H1 (cell line): ENCODE measurements at regions not wholly inside any gene's neighbourhood (a gene's known extent, or its start where the extent isn't known, plus 50 kb on each side); places are given as distances from the start of the nearest gene placed in this dataset.

Experiments
- CTCF ChIA-PET: fragments of 300-600 bp; sonication (Branson Sonifier 250); formaldehyde crosslinking; loops from one replicate; lab custom pipeline; 2021; ENCODE audit not compliant: partially characterized antibody; lab: Charles Lee
- POLR2A ChIA-PET: fragments of 300-600 bp; sonication (Branson Sonifier 250); formaldehyde crosslinking; loops from one replicate; lab custom pipeline; 2021; ENCODE audit warnings: inconsistent platforms; ENCODE audit not compliant: partially characterized antibody; lab: Charles Lee
- DNase-seq, 2 experiments: peaks; one replicate each; pipeline versions ENCODE4 v3.0.0 to v3.0.0-alpha.2; 2010 to 2022; ENCODE audit warnings: low spot score in 2 of 2, low read depth in 1 of 2, mixed read lengths in 1 of 2
- FAIRE-seq: peaks from 2 replicates; lab custom pipeline; 2011; peaks lifted over from hg19 to GRCh38; lab: Jason Lieb, UNC
- H2AFZ ChIP-seq: 2 replicates; pipeline ENCODE4 v1.8.1; 2012; ENCODE audit warnings: low read length, inconsistent platforms
- H2AK5ac ChIP-seq: 2 replicates; pipeline ENCODE4 v1.6.1; 2013; ENCODE audit warnings: low read depth, low read length
- H2BK120ac ChIP-seq: replicated peaks from 2 replicates; pipeline ENCODE3; 2013; ENCODE audit warnings: low read depth, low read length, inconsistent platforms
- H2BK12ac ChIP-seq: 2 replicates; pipeline ENCODE4 v1.6.1; 2013; ENCODE audit warnings: low read depth, low read length
- H2BK15ac ChIP-seq: 2 replicates; pipeline ENCODE4 v1.6.1; 2013; ENCODE audit warnings: low read length
- H2BK20ac ChIP-seq: 2 replicates; pipeline ENCODE4 v1.6.1; 2013; ENCODE audit warnings: low read length
- H2BK5ac ChIP-seq: 2 replicates; pipeline ENCODE4 v1.6.1; 2013; ENCODE audit warnings: low read depth, low read length
- H3K14ac ChIP-seq: 2 replicates; pipeline ENCODE4 v1.6.1; 2013; ENCODE audit warnings: inconsistent platforms; ENCODE audit not compliant: insufficient read length
- H3K18ac ChIP-seq: 2 replicates; pipeline ENCODE4 v1.6.1; 2013; ENCODE audit warnings: low read length; ENCODE audit errors: extremely low read depth
- H3K23ac ChIP-seq: 2 replicates; pipeline ENCODE4 v1.6.1; 2013; ENCODE audit warnings: inconsistent platforms; ENCODE audit not compliant: insufficient read length
- H3K23me2 ChIP-seq: 2 replicates; pipeline ENCODE4 v1.6.1; 2013; ENCODE audit warnings: low read depth, low read length
- H3K27ac ChIP-seq: 2 replicates; pipeline ENCODE4 v1.6.1; 2011; ENCODE audit warnings: low read depth, low read length, inconsistent platforms
- H3K27me3 ChIP-seq, 4 experiments: replicated peaks in 1 of 4; 1 replicate in 1 of 4; 2 replicates in 3 of 4; pipeline versions ENCODE4 v1.6.1 to v1.8.1; 2011 to 2013; ENCODE audit warnings: low read length in 3 of 4, mild to moderate bottlenecking in 3 of 4, inconsistent platforms in 2 of 4, mixed read lengths in 2 of 4, moderate library complexity in 1 of 4; ENCODE audit not compliant: control insufficient read depth in 3 of 4, insufficient read depth in 3 of 4; ENCODE audit errors: extremely low read depth in 1 of 4
- H3K36me3 ChIP-seq, 4 experiments: 2 replicates each; pipeline versions ENCODE4 v1.6.1 to v1.8.1; 2011 to 2013; ENCODE audit warnings: mild to moderate bottlenecking in 4 of 4, low read length in 3 of 4, moderate library complexity in 2 of 4, control low read depth in 1 of 4, inconsistent platforms in 1 of 4; ENCODE audit not compliant: insufficient read depth in 4 of 4, control insufficient read depth in 2 of 4
- H3K4ac ChIP-seq: replicated peaks from 2 replicates; pipeline ENCODE3; 2013; ENCODE audit warnings: low read length, low read depth, mixed read lengths, inconsistent platforms; ENCODE audit not compliant: insufficient read length
- H3K4me1 ChIP-seq, 4 experiments: replicated peaks in 1 of 4; 1 replicate in 1 of 4; 2 replicates in 3 of 4; pipeline versions ENCODE4 v1.6.1 to v1.8.1; 2011 to 2013; ENCODE audit warnings: low read length in 3 of 4, inconsistent platforms in 2 of 4, mixed read lengths in 1 of 4; ENCODE audit not compliant: insufficient read depth in 4 of 4, control insufficient read depth in 3 of 4
- H3K4me2 ChIP-seq, 2 experiments: 2 replicates each; pipeline versions ENCODE4 v1.6.1 to v1.8.1; 2011 to 2013; ENCODE audit warnings: low read depth in 2 of 2, low read length in 2 of 2, control low read depth in 1 of 2, inconsistent platforms in 1 of 2, mild to moderate bottlenecking in 1 of 2; ENCODE audit not compliant: insufficient read depth in 1 of 2
- H3K4me3 ChIP-seq, 4 experiments: fragments of 200-600, 300-600 bp in 1 of 4; sonication (generic), shearing (Covaris generic), sonication (Bioruptor Twin) in 1 of 4; 2 replicates each; pipeline versions ENCODE4 v1.5.1 to v1.8.1; 2011 to 2016; ENCODE audit warnings: low read length in 4 of 4, low read depth in 3 of 4, control low read depth in 2 of 4, inconsistent platforms in 2 of 4, mild to moderate bottlenecking in 2 of 4, mixed read lengths in 1 of 4, moderate library complexity in 1 of 4; ENCODE audit not compliant: insufficient read depth in 2 of 4; ENCODE audit errors: extremely low read depth in 1 of 4
- H3K56ac ChIP-seq: replicated peaks from 2 replicates; pipeline ENCODE3; 2013; ENCODE audit warnings: low read depth, mild to moderate bottlenecking, mixed read lengths, low read length, inconsistent platforms; ENCODE audit not compliant: insufficient read length
- H3K79me1 ChIP-seq: 2 replicates; pipeline ENCODE4 v1.6.1; 2013; ENCODE audit warnings: low read depth, low read length, control low read depth
- H3K79me2 ChIP-seq, 2 experiments: 2 replicates each; pipeline versions ENCODE4 v1.6.1 to v1.8.1; 2012 to 2013; ENCODE audit warnings: low read length in 2 of 2, mild to moderate bottlenecking in 2 of 2, inconsistent platforms in 1 of 2; ENCODE audit not compliant: insufficient read depth in 2 of 2, control insufficient read depth in 1 of 2
- H3K9ac ChIP-seq, 4 experiments: replicated peaks in 1 of 4; 1 replicate in 1 of 4; 2 replicates in 3 of 4; pipeline versions ENCODE4 v1.6.1 to v1.8.1; 2011 to 2013; ENCODE audit warnings: low read depth in 3 of 4, low read length in 3 of 4, control low read depth in 2 of 4, mild to moderate bottlenecking in 2 of 4, moderate library complexity in 2 of 4, inconsistent platforms in 1 of 4; ENCODE audit errors: extremely low read depth in 1 of 4
- H3K9me3 ChIP-seq, 2 experiments: 2 replicates each; pipeline versions ENCODE4 v1.6.1 to v1.8.1; 2012 to 2013; ENCODE audit warnings: mild to moderate bottlenecking in 2 of 2, moderate library complexity in 2 of 2, control low read depth in 1 of 2, inconsistent platforms in 1 of 2, low read depth in 1 of 2, low read length in 1 of 2, mixed read lengths in 1 of 2; ENCODE audit not compliant: insufficient read depth in 2 of 2
- H4K20me1 ChIP-seq, 2 experiments: replicated peaks in 1 of 2; 2 replicates each; pipeline versions ENCODE3 to v1.8.1; 2011 to 2013; ENCODE audit warnings: inconsistent platforms in 2 of 2, low read length in 2 of 2, mild to moderate bottlenecking in 1 of 2; ENCODE audit not compliant: insufficient read depth in 2 of 2, control insufficient read depth in 1 of 2
- H4K5ac ChIP-seq: 2 replicates; pipeline ENCODE4 v1.6.1; 2013; ENCODE audit warnings: low read length, low read depth, mixed read lengths, inconsistent platforms; ENCODE audit not compliant: insufficient read length
- H4K8ac ChIP-seq: 2 replicates; pipeline ENCODE4 v1.8.0; 2013; ENCODE audit warnings: mild to moderate bottlenecking, moderate library complexity, low read length, inconsistent platforms; ENCODE audit not compliant: insufficient read depth; ENCODE audit errors: extremely low read depth
- H4K91ac ChIP-seq: replicated peaks from 2 replicates; pipeline ENCODE3; 2013; ENCODE audit warnings: low read length, mixed read lengths, inconsistent platforms; ENCODE audit not compliant: insufficient read length
- CHD1 ChIP-seq: IDR thresholded peaks from 2 replicates; pipeline ENCODE4 v1.6.1; 2012; ENCODE audit warnings: low read depth, low read length, improper control_type of control experiment
- WGBS, 2 experiments: shearing (Covaris generic) in 1 of 2; methylation state at CpG; one replicate each; pipeline versions ENCODE4 v1.1.6 to v1.1.7; 2013 to 2015; ENCODE audit warnings: low lambda C conversion rate in 2 of 2, mixed read lengths in 2 of 2, inconsistent platforms in 1 of 2, low coverage in 1 of 2, missing lambda C conversion rate in 1 of 2; ENCODE audit not compliant: insufficient replicate concordance in 2 of 2, insufficient coverage in 1 of 2, insufficient read length in 1 of 2; ENCODE audit errors: extremely low coverage in 1 of 2, missing lambda C conversion rate in 1 of 2; 5-methylcytosine and 5-hydroxymethylcytosine counted together

- H3K4me2 ChIP-seq, result no peak overlapping the region
- H4K5ac ChIP-seq, result no peak overlapping the region
- WGBS, 2 experiments, result 92% methylated on average over 1 of the region's 1 CpG; no CpG with 5 or more reads in 1 of the 2 experiments
- H3K23me2 ChIP-seq, result no peaks in the 10 kb centered on the region
- no peaks in the 10 kb centered on the region for H3K79me2 ChIP-seq
- 0 out of 7 replicates have a peak, but pooled peaks cover 0 to 2% (median 0%) of the 10 kb centered on the region in 4 experiments for H3K4me1 ChIP-seq
- no peak overlapping the region for H2BK12ac ChIP-seq
- H3K27me3 ChIP-seq, result no peaks in the 10 kb centered on the region
- no peaks in the 10 kb centered on the region for H3K36me3 ChIP-seq
- H3K56ac ChIP-seq, result no peak overlapping the region
- H4K8ac ChIP-seq, result no peak overlapping the region
- FAIRE-seq (no peak), DNase-seq (no peak)
- H3K4me3 ChIP-seq, result no peak overlapping the region
- no peak overlapping the region for H3K27ac ChIP-seq
- no peak overlapping the region for H2AFZ ChIP-seq
- no peak for TF ChIP-seq CHD1
- H2BK20ac ChIP-seq, result no peak overlapping the region
- H2BK120ac ChIP-seq, result no peak overlapping the region
- no peak overlapping the region for H2BK15ac ChIP-seq
- no peak overlapping the region for H4K91ac ChIP-seq
- no peak overlapping the region for H2AK5ac ChIP-seq
- H3K18ac ChIP-seq, result no peak overlapping the region
- H3K9me3 ChIP-seq, result no peaks in the 10 kb centered on the region
- no peaks in the 10 kb centered on the region for H4K20me1 ChIP-seq
- POLR2A ChIA-PET, result no interaction called here
- no peak overlapping the region for H3K9ac ChIP-seq
- no peak overlapping the region for H2BK5ac ChIP-seq
- no peaks in the 10 kb centered on the region for H3K79me1 ChIP-seq
- H3K14ac ChIP-seq, result no peak overlapping the region
- H3K4ac ChIP-seq, result no peak overlapping the region
- CTCF ChIA-PET, result no interaction called here
- H3K23ac ChIP-seq, result no peak overlapping the region
These were observed 435.1 kb upstream of the MARCKS start for GRCh38 chr6:113421997-113422396.
